ENCODE measurements at regions not wholly inside any gene's neighbourhood (a gene's known extent, or its start where the extent isn't known, plus 50 kb on each side); places are given as distances from the start of the nearest gene placed in this dataset.

GRCh38 chr16:86255966-86256365 is 254.4 kb upstream of the FOXF1 start:
- DNase-seq (ENCODE audit: low read depth, low spot score) (no peak), ATAC-seq (no peak)
- TF ChIP-seq CTCF (IDR thresholded peaks at IDR 0.05) (no peak), SIN3A (IDR thresholded peaks at IDR 0.05; ENCODE audit: borderline replicate concordance, insufficient read depth, low read depth, low read length) (no peak), TCF7L2 (IDR thresholded peaks at IDR 0.05; ENCODE audit: low read depth, low read length) (no peak), POLR2AphosphoS5 (IDR thresholded peaks at IDR 0.05; ENCODE audit: low read depth, low read length) (no peak)
- TF ChIP-seq, protein P1, sequence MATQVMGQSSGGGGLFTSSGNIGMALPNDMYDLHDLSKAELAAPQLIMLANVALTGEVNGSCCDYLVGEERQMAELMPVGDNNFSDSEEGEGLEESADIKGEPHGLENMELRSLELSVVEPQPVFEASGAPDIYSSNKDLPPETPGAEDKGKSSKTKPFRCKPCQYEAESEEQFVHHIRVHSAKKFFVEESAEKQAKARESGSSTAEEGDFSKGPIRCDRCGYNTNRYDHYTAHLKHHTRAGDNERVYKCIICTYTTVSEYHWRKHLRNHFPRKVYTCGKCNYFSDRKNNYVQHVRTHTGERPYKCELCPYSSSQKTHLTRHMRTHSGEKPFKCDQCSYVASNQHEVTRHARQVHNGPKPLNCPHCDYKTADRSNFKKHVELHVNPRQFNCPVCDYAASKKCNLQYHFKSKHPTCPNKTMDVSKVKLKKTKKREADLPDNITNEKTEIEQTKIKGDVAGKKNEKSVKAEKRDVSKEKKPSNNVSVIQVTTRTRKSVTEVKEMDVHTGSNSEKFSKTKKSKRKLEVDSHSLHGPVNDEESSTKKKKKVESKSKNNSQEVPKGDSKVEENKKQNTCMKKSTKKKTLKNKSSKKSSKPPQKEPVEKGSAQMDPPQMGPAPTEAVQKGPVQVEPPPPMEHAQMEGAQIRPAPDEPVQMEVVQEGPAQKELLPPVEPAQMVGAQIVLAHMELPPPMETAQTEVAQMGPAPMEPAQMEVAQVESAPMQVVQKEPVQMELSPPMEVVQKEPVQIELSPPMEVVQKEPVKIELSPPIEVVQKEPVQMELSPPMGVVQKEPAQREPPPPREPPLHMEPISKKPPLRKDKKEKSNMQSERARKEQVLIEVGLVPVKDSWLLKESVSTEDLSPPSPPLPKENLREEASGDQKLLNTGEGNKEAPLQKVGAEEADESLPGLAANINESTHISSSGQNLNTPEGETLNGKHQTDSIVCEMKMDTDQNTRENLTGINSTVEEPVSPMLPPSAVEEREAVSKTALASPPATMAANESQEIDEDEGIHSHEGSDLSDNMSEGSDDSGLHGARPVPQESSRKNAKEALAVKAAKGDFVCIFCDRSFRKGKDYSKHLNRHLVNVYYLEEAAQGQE (IDR thresholded peaks at IDR 0.05; ENCODE audit: insufficient read depth in 1 of 2, low read depth in 2 of 2, low read length in 1 of 2) = no peak
- BruUV-seq (replicated peaks) = no TSS peak
- no peak overlapping the region for H3K27ac ChIP-seq (ENCODE audit: low read length)
- ChIA-PET CTCF (no interaction called here), POLR2A (no interaction called here)
- H3K9me3 ChIP-seq (ENCODE audit: control insufficient read depth, insufficient read depth, low read depth, low read length) = no peaks in the 10 kb centered on the region
- in situ Hi-C loops (cut with HindIII; ENCODE audit: low pct_unique_long_range_greater_than_20kb, low sequenced_read_pairs) (no loop called here), intact Hi-C loops (cut with micrococcal nuclease; ENCODE audit: unreplicated experiment) (no loop called here)
- H3K27me3 ChIP-seq (ENCODE audit: control insufficient read depth, insufficient read depth, low read length) = 0 out of 2 replicates have a peak, but pooled peaks cover 3% of the 10 kb centered on the region
- H3K36me3 ChIP-seq (ENCODE audit: control insufficient read depth, insufficient read depth, low read length) = no peaks in the 10 kb centered on the region
- H3K4me3 ChIP-seq (ENCODE audit: low read depth in 2 of 2, low read length in 2 of 2) = no peak overlapping the region
- H3K4me1 ChIP-seq (ENCODE audit: control insufficient read depth, insufficient read depth, low read length) = no peaks in the 10 kb centered on the region

DNA sequence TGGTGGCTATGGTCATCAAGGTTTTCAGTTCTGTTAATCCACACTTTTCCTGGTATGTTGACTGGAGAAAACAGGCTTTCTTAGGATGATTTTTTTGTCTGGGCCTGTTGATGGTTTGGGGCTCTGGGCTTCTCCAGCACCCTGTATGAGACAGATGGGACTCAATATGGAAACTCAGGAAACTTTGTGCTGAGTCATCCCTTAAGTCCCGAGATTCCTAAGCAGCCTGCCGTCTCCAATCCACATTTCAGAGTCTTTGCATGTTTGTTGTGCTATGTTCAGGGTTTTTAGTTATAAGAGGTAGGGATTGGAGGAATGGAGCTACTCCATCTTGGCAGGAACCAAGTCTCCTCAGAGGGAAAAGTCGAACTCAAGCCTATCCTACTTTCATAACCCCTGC is 253.3 kb upstream of the FOXF1 start:
- DNase-seq (ENCODE audit: low read depth, low spot score) = no peak
- Histone ChIP-seq H3K27me3 (ENCODE audit: control insufficient read depth, insufficient read depth, low read length) (0 out of 2 replicates have a peak, but pooled peaks cover 3% of the 10 kb centered on the region), H3K36me3 (ENCODE audit: control insufficient read depth, insufficient read depth, low read length) (no peaks in the 10 kb centered on the region), H3K9me3 (ENCODE audit: control insufficient read depth, insufficient read depth, low read depth, low read length) (no peaks in the 10 kb centered on the region), H3K4me3 (ENCODE audit: low read depth in 2 of 2, low read length in 2 of 2) (no peak overlapping the region), H3K27ac (ENCODE audit: low read length) (no peak overlapping the region), H3K4me1 (ENCODE audit: control insufficient read depth, insufficient read depth, low read length) (no peaks in the 10 kb centered on the region)
- ChIA-PET POLR2A (no interaction called here), CTCF (no interaction called here)
- no TSS peak for BruUV-seq (replicated peaks)
- ATAC-seq = no peak
- intact Hi-C loops (cut with micrococcal nuclease; ENCODE audit: unreplicated experiment) = no loop called here
- no peak for TF ChIP-seq CTCF (IDR thresholded peaks at IDR 0.05)
- TF ChIP-seq TCF7L2 (IDR thresholded peaks at IDR 0.05; ENCODE audit: low read depth, low read length) = no peak
- no peak for TF ChIP-seq SIN3A (IDR thresholded peaks at IDR 0.05; ENCODE audit: borderline replicate concordance, insufficient read depth, low read depth, low read length)
- no peak for TF ChIP-seq POLR2AphosphoS5 (IDR thresholded peaks at IDR 0.05; ENCODE audit: low read depth, low read length)
- TF ChIP-seq, protein P1 (IDR thresholded peaks at IDR 0.05; ENCODE audit: insufficient read depth in 1 of 2, low read depth in 2 of 2, low read length in 1 of 2) = no peak
- in situ Hi-C loops (cut with HindIII; ENCODE audit: low pct_unique_long_range_greater_than_20kb, low sequenced_read_pairs) = no loop called here

All from Panc1 (cell line).